Fibroblast of peridontal ligament (primary cell): ENCODE measurements at regions not wholly inside any gene's neighbourhood (a gene's known extent, or its start where the extent isn't known, plus 50 kb on each side); places are given as distances from the start of the nearest gene placed in this dataset.
"Not testable (repeated sequence)": the region's sequence is repeated elsewhere in the genome, so short reads cannot be mapped to it uniquely, and the experiment has no call there.

Experiments used
- DNase-seq: peaks from one replicate; pipeline ENCODE4 v3.0.0-alpha.2; 2010; ENCODE audit errors: extremely low read depth

- DNase-seq: not testable (repeated sequence)
Measured at GRCh38 chr2:37758141-37758601, 86.7 kb upstream of the CDC42EP3 start.

DNA sequence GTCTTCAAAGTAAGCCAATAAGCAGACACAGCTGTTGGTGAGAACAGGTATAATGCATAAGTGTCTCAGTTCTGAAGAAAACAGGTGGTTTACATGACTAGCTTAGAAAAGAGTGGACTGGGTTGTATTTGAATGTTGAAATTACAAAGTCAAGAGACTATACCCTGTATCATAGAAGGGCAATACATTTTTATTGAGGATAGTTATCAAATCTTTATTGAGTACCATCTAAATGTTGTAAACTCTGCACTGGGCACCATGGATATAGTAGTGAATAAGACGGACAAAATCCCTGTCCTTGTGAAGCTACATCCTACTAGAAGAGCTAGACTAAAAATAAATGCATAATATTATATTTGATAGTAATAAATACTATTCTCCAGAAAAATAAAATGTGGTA lies 88.5 kb upstream of the CDC42EP3 start:
- not testable (repeated sequence) for DNase-seq

GRCh38 chr2:37760471-37760870 lies 89.0 kb upstream of the CDC42EP3 start:
- no peak for DNase-seq

- DNase-seq: peak; percentile 86
Measured at GRCh38 chr2:37762281-37762680, 90.8 kb upstream of the CDC42EP3 start.

DNA sequence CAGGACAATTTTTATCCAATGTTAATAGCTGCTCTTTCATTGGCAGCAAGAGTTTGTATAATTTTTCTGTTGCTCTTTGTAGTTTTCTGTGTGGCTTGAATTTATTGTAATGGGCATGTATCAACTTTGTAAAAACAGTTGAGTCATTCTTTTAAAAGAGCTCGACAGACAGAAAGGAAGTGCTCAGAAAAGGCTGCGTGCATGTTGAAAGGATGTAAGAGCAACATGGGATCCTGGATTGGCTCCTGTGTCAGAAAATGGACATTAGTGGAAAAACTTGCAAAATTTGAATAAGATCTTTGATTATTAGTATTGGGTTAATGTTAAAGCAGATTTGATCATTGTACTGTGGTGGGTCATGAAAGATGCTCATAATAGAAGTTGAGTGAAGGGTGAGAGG lies 93.3 kb upstream of the CDC42EP3 start:
- DNase-seq: no peak

DNA sequence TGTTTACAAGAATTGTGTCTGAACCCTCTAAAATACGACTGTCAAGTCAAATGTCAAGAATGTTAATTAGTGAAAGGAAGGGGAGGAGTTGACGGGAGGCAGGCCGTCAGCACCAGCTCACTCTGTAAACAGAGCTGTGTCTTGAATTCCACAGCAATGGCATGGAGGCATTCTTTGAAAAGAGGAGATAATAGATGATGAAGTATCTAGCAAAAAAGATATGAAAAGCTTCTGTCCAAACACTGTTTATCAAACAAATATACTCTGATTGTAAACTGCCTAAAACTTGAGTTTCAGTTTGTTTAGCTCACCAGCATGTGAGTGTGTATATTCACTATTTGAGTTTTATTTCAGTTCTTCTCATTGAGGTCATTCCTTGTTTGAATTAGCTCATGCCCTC lies 94.7 kb upstream of the CDC42EP3 start:
- peak; percentile 52 for DNase-seq

- DNase-seq: no peak
Measured at GRCh38 chr2:37767046-37767445, 95.6 kb upstream of the CDC42EP3 start.

DNA sequence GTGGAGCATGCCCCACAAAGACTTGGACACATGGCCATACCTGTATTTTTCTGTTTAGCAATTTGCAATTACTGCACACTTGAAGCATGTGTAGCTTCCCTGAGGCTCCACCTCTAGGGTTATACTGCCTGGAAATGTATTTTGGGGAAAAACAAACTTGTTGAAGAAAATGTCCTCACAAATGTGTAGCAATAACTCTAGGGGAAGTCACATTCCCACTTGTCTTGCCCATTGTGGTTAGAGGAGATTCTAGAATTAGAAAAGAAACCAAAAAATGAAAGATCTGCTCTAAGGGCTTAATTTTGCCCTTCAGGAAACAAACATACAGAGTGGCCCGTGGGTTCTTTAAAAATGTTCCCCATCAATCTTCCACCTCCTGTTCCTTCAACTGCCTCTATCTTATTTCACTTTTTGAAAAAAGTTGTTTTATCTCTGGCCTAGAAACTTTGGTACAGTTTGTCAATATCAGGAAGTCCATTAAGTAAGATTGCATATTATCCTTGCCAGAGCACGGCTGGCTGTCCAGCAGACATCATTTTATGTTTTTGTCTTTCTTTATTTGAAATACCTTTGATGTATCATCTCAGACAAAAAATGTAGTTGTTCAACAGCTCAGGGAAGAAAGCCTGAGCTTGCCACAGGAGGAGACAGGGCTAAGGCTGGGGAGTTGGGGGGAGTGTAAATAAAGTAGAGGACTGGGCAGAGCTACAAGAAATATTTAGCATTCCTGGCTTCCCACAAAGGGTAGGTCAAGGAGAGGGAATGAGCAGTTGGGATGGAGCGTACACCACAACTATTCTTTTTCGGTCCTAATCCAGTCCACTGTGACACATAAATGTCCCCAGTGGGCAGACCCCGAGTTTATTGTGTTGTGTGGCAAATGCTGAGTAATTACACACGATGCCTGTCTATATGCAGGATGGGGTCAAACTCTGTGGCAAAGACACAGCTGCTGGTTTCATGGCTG lies 96.8 kb upstream of the CDC42EP3 start:
- peak; percentile 97 for DNase-seq

DNA sequence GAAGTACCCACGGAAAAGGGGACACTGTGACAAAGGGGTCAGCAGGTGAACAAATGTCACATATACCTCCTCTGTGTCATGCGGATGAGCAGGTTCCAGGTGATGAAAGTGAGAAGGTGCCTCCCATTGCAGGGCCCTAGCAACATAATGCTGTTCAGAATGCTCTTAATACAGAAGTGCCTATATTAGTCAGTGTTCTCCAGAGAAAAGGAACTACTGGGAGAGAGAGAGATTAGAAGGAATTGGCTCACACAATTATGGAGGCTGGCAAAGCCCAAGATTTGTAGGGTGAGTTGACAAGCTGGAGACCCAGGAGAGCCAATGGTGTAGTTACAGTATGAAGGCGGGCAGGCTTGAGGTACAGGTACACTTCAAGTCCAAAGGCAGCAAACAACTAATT lies 98.1 kb upstream of the CDC42EP3 start:
- no peak for DNase-seq

DNA sequence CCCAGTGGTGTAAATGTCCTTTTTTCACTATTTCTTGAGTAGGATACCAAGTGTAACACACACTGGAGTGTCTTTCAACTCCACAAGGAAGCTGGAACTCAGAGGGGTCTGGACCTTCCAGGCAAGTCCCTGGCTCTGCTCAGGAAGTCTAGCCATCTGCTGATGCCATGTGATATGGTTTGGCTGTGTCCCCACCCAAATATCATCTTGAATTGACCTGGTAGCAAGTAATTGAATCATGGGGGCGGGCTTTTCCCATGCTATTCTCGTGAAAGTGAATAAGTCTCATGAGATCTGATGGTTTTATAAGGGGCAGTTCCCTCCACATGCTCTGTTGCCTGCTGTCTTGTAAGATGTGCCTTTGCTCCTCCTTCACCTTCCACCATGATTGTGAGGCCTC lies 99.4 kb upstream of the CDC42EP3 start:
- DNase-seq: peak; percentile 62

DNA sequence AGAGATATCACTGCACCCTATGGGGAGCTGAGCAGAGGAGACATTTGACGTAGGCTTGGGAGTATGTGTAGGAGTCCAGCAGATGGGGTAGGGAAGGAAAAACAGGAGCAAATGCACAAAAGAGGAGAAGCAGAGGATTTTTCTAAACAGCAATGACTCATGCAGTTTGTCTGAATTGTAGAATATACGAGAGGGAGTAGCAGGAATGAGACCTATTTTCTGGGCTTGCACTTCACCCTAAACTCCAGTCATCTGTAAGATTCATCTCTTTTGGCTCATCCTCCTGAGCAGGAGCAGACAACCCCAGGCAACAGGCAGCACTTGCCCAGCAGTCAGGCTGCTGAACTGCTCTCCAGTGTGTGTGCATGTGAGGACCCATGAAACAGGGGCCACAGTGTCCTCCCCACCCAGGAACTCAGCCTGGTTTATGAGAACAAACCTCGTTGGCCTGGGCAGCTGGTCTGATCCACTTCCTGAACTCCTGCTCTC lies 100.2 kb upstream of the CDC42EP3 start:
- peak; percentile 68 for DNase-seq

GRCh38 chr2:37773371-37774130 lies 102.1 kb upstream of the CDC42EP3 start:
- DNase-seq: no peak

DNA sequence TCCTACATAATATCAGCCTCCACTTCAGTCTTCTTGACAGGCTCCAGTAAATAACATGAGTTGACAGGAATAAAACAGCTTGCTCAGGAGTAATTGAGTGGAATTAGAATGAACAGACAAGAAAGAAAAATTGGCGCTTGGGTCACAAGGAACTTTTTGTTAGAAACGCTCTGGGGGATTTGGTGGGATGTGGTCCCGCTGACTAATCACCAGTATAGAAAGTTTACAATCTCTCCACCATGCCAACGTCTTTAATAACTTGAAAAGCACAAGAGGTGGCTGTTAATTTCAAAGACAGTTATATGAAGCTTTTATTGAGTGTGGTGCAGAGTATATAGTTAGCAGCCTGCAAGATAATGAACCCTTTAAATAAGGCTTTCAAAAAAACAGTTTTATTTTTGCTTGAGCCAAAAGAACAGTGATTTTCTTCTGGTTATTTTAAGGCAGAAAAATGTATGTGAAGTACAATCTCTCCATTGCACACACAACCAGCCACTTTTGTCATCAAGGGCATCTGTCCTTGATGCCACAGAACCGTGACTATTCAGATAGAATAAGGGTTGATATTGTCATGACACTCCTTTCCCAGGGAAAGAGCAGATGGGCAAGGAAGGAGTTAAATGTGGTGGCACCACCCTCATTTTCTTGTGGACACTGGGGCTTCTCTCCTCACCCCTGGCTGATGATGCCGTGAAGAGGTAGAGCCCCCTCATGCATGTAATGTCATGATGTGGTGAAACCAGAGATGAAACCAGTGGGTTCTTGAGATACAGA lies 102.9 kb upstream of the CDC42EP3 start:
- not testable (repeated sequence) for DNase-seq

DNA sequence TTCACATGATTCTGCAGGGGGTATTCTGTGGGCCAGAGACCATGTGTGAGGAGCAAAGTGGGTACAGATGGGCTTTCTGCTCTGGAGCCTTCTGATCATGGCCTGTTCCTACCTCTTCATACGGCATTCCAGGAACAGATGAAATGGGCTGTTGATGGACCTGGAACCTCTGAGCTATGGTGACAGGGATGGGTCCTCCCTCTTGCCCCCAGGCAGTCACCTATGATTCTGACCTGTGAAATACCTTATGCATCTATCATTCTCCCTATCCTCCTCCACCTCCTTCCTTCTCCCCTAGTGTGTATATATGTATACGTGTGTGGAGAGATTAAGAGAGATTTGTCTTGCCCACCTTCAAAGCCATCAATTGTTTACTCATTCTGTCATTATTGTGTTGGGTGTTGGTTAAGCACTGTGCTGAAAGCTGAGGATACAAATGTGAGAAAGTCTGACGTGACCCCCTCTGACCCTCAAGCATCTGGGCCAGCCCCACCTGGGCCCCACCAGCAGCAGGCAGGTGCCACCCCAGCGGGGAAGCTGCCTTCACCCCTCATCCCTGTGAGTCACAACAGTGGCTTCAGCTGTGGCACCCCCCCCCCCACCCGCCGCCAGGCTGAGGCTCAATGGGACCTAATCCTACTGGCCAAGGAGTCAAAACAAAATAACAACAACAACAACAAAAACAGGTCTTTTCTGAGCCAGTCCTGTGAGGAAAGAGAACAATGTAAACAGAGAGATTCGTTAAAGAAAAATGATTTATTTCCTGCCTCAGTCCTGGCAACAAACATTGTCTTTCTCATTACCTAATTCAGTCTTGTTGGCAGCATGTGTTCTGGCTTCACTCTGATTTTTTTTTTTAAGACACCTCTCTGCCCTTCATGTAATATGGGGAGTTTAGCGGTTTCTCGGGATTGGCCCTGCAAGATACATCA lies 103.8 kb upstream of the CDC42EP3 start:
- DNase-seq: no peak

- DNase-seq: peak; percentile 81
Measured at GRCh38 chr2:37775908-37776250, 104.4 kb upstream of the CDC42EP3 start.

GRCh38 chr2:37776487-37776886 lies 105.0 kb upstream of the CDC42EP3 start:
- DNase-seq: peak; percentile 81

DNA sequence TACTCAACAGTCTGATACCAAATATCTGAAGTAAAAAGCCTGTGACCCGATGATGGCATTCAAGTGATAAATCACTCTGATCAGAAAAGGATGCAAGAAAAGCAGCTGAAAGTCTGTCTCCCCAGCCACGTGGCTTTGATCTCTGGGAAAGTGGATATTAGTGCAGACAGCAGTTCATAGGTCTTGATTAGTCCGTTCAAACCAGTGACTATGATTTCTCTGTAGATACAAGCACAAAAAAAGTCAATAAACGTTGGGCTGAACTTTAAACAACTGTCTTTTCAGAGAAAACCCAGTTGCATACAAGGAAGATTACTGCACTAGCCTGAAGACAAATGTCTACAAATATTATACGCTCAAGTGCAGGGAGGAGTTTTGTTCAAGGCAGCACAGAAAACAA lies 107.7 kb upstream of the CDC42EP3 start:
- DNase-seq: no peak

DNA sequence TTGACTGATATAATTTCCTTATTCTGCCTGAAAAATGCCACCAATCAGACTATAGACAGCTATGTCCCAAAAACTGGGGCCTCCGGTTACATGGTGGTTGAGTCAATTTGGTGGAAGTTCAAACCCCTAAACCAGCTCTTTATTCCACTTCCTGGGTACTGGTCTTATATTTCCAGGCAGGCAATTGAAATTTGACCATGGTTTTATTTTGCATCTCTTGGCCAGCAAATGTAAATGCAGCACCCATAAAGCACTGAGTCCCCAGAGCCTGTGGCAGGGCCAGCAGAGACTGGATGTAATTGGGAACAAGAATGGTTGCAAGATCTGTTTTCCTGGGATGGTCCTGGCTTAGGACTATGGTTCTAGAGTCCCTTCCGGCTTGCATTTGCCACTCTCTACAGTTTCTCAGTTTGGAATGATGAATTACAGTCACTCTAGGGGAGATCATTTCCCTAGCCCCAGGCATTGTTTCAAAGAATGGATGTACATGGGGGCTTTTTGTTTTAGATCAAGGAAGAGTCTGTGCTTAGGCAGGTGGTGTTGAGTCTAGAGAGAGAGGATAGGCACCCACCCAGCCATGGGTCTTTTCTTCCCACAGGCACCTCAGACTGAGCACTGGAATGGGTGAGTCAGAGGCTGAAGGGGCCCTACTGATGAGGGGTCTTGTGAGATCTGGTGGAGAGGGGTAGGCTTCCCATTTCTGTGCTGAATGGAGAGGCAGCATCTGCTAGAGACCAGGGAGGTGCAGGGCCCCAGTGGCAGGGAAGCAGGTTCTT lies 108.4 kb upstream of the CDC42EP3 start:
- no peak for DNase-seq

DNA sequence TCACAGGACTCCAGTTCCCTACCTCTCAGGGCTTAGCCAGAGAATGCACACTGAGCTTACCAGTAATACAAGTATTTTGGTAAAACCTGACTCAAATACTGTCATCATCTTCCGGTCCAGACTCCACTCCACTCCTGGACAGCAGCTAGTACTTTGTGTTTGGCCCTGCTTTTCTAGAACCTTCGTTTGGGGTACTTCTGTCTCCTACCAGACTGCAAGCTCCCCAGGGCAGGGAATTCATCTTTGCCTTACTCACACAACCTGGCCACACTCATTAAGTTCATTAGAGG lies 108.9 kb upstream of the CDC42EP3 start:
- DNase-seq: no peak

GRCh38 chr2:37781028-37781427 lies 109.6 kb upstream of the CDC42EP3 start:
- DNase-seq: peak; percentile 67
